RWPE2 (cell line): ENCODE measurements at regions not wholly inside any gene's neighbourhood (a gene's known extent, or its start where the extent isn't known, plus 50 kb on each side); places are given as distances from the start of the nearest gene placed in this dataset.
"Not testable (repeated sequence)": the region's sequence is repeated elsewhere in the genome, so short reads cannot be mapped to it uniquely, and the experiment has no call there.

Source experiments
- ATAC-seq: fragments of 200-7000 bp; cut with Tn5 transposase; 3 replicates; pipeline ENCODE4 v1.9.1; 2021; ENCODE audit warnings: low read depth
- DNase-seq: peaks from one replicate; pipeline ENCODE4 v3.0.0-alpha.2; 2020; ENCODE audit warnings: low spot score
- H3K27ac ChIP-seq: fragments of 450-650 bp; 2 replicates; pipeline ENCODE4 v1.5.1; 2017; ENCODE audit warnings: mild to moderate bottlenecking; ENCODE audit not compliant: poor library complexity, severe bottlenecking
- H3K27me3 ChIP-seq: fragments of 250-450 bp; sonication (Bioruptor Pico); 2 replicates; pipeline ENCODE4 v1.5.1; 2021; ENCODE audit warnings: mild to moderate bottlenecking, moderate library complexity; ENCODE audit not compliant: insufficient read depth, poor library complexity, severe bottlenecking
- H3K36me3 ChIP-seq: fragments of 250-450 bp; sonication (Bioruptor Pico); 2 replicates; pipeline ENCODE4 v1.5.1; 2020; ENCODE audit warnings: low read depth, mild to moderate bottlenecking, moderate library complexity
- H3K4me1 ChIP-seq: fragments of 250-450 bp; sonication (Bioruptor Pico); 2 replicates; pipeline ENCODE4 v1.5.1; 2021; ENCODE audit warnings: mild to moderate bottlenecking, moderate library complexity; ENCODE audit not compliant: insufficient read depth, poor library complexity, severe bottlenecking
- H3K4me3 ChIP-seq: fragments of 250-450 bp; sonication (Bioruptor Pico); 2 replicates; pipeline ENCODE4 v1.5.1; 2021; ENCODE audit warnings: mild to moderate bottlenecking, moderate library complexity; ENCODE audit not compliant: severe bottlenecking
- H3K9me3 ChIP-seq: fragments of 250-450 bp; sonication (Bioruptor Pico); 2 replicates; pipeline ENCODE4 v1.5.1; 2021; ENCODE audit warnings: mild to moderate bottlenecking, moderate library complexity; ENCODE audit not compliant: severe bottlenecking
- CTCF ChIP-seq: fragments of 450-650 bp; IDR thresholded peaks from one replicate; pipeline ENCODE4 v1.5.1; 2017; ENCODE audit warnings: mild to moderate bottlenecking, moderate library complexity; ENCODE audit not compliant: poor library complexity, severe bottlenecking

GRCh38 chr11:37277896-37278465, 679.9 kb upstream of the RAG2 start:
- H3K4me1 ChIP-seq = no peaks in the 10 kb centered on the region

GRCh38 chr11:37264783-37265182, 666.7 kb upstream of the RAG2 start:
- ATAC-seq = peak; percentile 67; the same call in 2 of the 3 replicates
- Histone ChIP-seq H3K27me3 (peaks cover 3% of the 10 kb centered on the region), H3K4me1 (no peaks in the 10 kb centered on the region), H3K27ac (no peak overlapping the region), H3K4me3 (no peak overlapping the region), H3K36me3 (no peaks in the 10 kb centered on the region), H3K9me3 (no peaks in the 10 kb centered on the region)
- DNase-seq = no peak
- TF ChIP-seq CTCF = no peak

More at GRCh38 chr11:37277896-37278465, 679.9 kb upstream of the RAG2 start:
- Histone ChIP-seq H3K27ac (no peak overlapping the region), H3K9me3 (no peaks in the 10 kb centered on the region), H3K4me3 (no peak overlapping the region), H3K36me3 (no peaks in the 10 kb centered on the region), H3K27me3 (no peaks in the 10 kb centered on the region)
- no peak for DNase-seq
- no peak for TF ChIP-seq CTCF
- no peak for ATAC-seq

- H3K27ac ChIP-seq = no peak overlapping the region
- no peak overlapping the region for H3K4me3 ChIP-seq
- DNase-seq (no peak), ATAC-seq (no peak)
- H3K36me3 ChIP-seq = no peaks in the 10 kb centered on the region
- H3K9me3 ChIP-seq = no peaks in the 10 kb centered on the region
- no peak for TF ChIP-seq CTCF
- H3K4me1 ChIP-seq = no peaks in the 10 kb centered on the region
- peaks cover 3% of the 10 kb centered on the region for H3K27me3 ChIP-seq
Observed at GRCh38 chr11:37264060-37264459, 666.0 kb upstream of the RAG2 start.

- not testable (repeated sequence) for H3K9me3 ChIP-seq, H3K27ac ChIP-seq, H3K4me3 ChIP-seq, H3K36me3 ChIP-seq, H3K4me1 ChIP-seq, DNase-seq, H3K27me3 ChIP-seq, ATAC-seq
Observed at GRCh38 chr11:37263467-37263866, 665.4 kb upstream of the RAG2 start.

GRCh38 chr11:37259734-37260133, 661.7 kb upstream of the RAG2 start:
- DNase-seq (no peak), ATAC-seq (no peak)
- no peak for TF ChIP-seq CTCF
- Histone ChIP-seq H3K27me3 (peaks cover 3% of the 10 kb centered on the region), H3K36me3 (no peaks in the 10 kb centered on the region), H3K4me1 (no peaks in the 10 kb centered on the region), H3K9me3 (no peaks in the 10 kb centered on the region), H3K4me3 (no peak overlapping the region), H3K27ac (no peak overlapping the region)
